ENCODE measurements at regions not wholly inside any gene's neighbourhood (a gene's known extent, or its start where the extent isn't known, plus 50 kb on each side); places are given as distances from the start of the nearest gene placed in this dataset.

GRCh38 chr15:23787346-23788105 is 100.4 kb upstream of the NDN start:
- Histone ChIP-seq H3K36me3 (ENCODE audit: low read depth, low read length) (no peaks in the 10 kb centered on the region), H3K27ac (ENCODE audit: low read length) (no peak overlapping the region), H3K9ac (ENCODE audit: low read length) (no peak overlapping the region), H3K27me3 (ENCODE audit: low read length) (no peaks in the 10 kb centered on the region), H3K79me2 (ENCODE audit: low read length) (no peaks in the 10 kb centered on the region), H2AFZ (ENCODE audit: low read length) (no peak overlapping the region), H3K4me2 (ENCODE audit: low read length) (no peak overlapping the region), H3K4me3 (ENCODE audit: low read length) (no peak overlapping the region), H3F3A (ENCODE audit: low read length, unreplicated experiment) (no peaks in the 10 kb centered on the region), H4K20me1 (ENCODE audit: low read length) (no peaks in the 10 kb centered on the region), H3K9me2 (replicated peaks; ENCODE audit: low read length) (no peaks in the 10 kb centered on the region), H3K4me1 (ENCODE audit: insufficient read depth, low read length) (no peaks in the 10 kb centered on the region), H3K9me3 (ENCODE audit: low read length) (peaks cover 14% of the 10 kb centered on the region; the same call in 1 of the 2 replicates)
- no peak for TF ChIP-seq CTCF (conservative IDR thresholded peaks at IDR 0.05; ENCODE audit: low read depth, low read length)
- no peak for TF ChIP-seq EZH2phosphoT487 (IDR thresholded peaks at IDR 0.05; ENCODE audit: borderline replicate concordance, low read length)
- no peak for TF ChIP-seq EZH2 (IDR thresholded peaks at IDR 0.05; ENCODE audit: low read length, unreplicated experiment)
- no TSS peak for BruUV-seq (replicated peaks)
- DNase-seq: no peak
- no peak for ATAC-seq
- intact Hi-C loops (cut with micrococcal nuclease): no loop called here
- CTCF ChIA-PET: no interaction called here
- POLR2A ChIA-PET (ENCODE audit: unreplicated experiment): no interaction called here

GRCh38 chr15:23793191-23793680 is 106.1 kb upstream of the NDN start:
- H2AFZ ChIP-seq (ENCODE audit: low read length): no peak overlapping the region
- H3K9me2 ChIP-seq (replicated peaks; ENCODE audit: low read length): no peaks in the 10 kb centered on the region
- no peaks in the 10 kb centered on the region for H3K36me3 ChIP-seq (ENCODE audit: low read depth, low read length)
- H4K20me1 ChIP-seq (ENCODE audit: low read length): no peaks in the 10 kb centered on the region
- no peaks in the 10 kb centered on the region for H3K79me2 ChIP-seq (ENCODE audit: low read length)
- H3K4me2 ChIP-seq (ENCODE audit: low read length): no peak overlapping the region
- H3K4me1 ChIP-seq (ENCODE audit: insufficient read depth, low read length): no peaks in the 10 kb centered on the region
- no peak overlapping the region for H3K9ac ChIP-seq (ENCODE audit: low read length)
- ChIA-PET POLR2A (ENCODE audit: unreplicated experiment) (no interaction called here), CTCF (no interaction called here)
- no peaks in the 10 kb centered on the region for H3K27me3 ChIP-seq (ENCODE audit: low read length)
- TF ChIP-seq EZH2phosphoT487 (IDR thresholded peaks at IDR 0.05; ENCODE audit: borderline replicate concordance, low read length): no peak
- TF ChIP-seq CTCF (conservative IDR thresholded peaks at IDR 0.05; ENCODE audit: low read depth, low read length): no peak
- no peak for TF ChIP-seq EZH2 (IDR thresholded peaks at IDR 0.05; ENCODE audit: low read length, unreplicated experiment)
- H3K4me3 ChIP-seq (ENCODE audit: low read length): no peak overlapping the region
- H3K27ac ChIP-seq (ENCODE audit: low read length): no peak overlapping the region
- DNase-seq (no peak), ATAC-seq (no peak)
- no TSS peak for BruUV-seq (replicated peaks)
- peaks cover 14% of the 10 kb centered on the region; the same call in 1 of the 2 replicates for H3K9me3 ChIP-seq (ENCODE audit: low read length)
- intact Hi-C loops (cut with micrococcal nuclease): no loop called here
- H3F3A ChIP-seq (ENCODE audit: low read length, unreplicated experiment): no peaks in the 10 kb centered on the region

- POLR2A ChIA-PET (ENCODE audit: unreplicated experiment): no interaction called here
- intact Hi-C loops (cut with micrococcal nuclease): no loop called here
- no peaks in the 10 kb centered on the region for H3K36me3 ChIP-seq (ENCODE audit: low read depth, low read length)
- no peaks in the 10 kb centered on the region for H3K4me1 ChIP-seq (ENCODE audit: insufficient read depth, low read length)
- H3K9ac ChIP-seq (ENCODE audit: low read length): no peak overlapping the region
- BruUV-seq (replicated peaks): no TSS peak
- no peak overlapping the region for H2AFZ ChIP-seq (ENCODE audit: low read length)
- H3K9me2 ChIP-seq (replicated peaks; ENCODE audit: low read length): no peaks in the 10 kb centered on the region
- CTCF ChIA-PET: no interaction called here
- H4K20me1 ChIP-seq (ENCODE audit: low read length): no peaks in the 10 kb centered on the region
- peaks cover 12% of the 10 kb centered on the region for H3K9me3 ChIP-seq (ENCODE audit: low read length)
- no peaks in the 10 kb centered on the region for H3K79me2 ChIP-seq (ENCODE audit: low read length)
- H3F3A ChIP-seq (ENCODE audit: low read length, unreplicated experiment): no peaks in the 10 kb centered on the region
- no peak overlapping the region for H3K4me3 ChIP-seq (ENCODE audit: low read length)
- DNase-seq (no peak), ATAC-seq (no peak)
- no peak for TF ChIP-seq CTCF (conservative IDR thresholded peaks at IDR 0.05; ENCODE audit: low read depth, low read length)
- no peak for TF ChIP-seq EZH2 (IDR thresholded peaks at IDR 0.05; ENCODE audit: low read length, unreplicated experiment)
- TF ChIP-seq EZH2phosphoT487 (IDR thresholded peaks at IDR 0.05; ENCODE audit: borderline replicate concordance, low read length): no peak
- H3K27ac ChIP-seq (ENCODE audit: low read length): no peak overlapping the region
- H3K27me3 ChIP-seq (ENCODE audit: low read length): no peaks in the 10 kb centered on the region
- H3K4me2 ChIP-seq (ENCODE audit: low read length): no peak overlapping the region
Observed at GRCh38 chr15:23797747-23798446, 110.8 kb upstream of the NDN start.
